Neural cell (in vitro differentiated cells): ENCODE measurements at regions not wholly inside any gene's neighbourhood (a gene's known extent, or its start where the extent isn't known, plus 50 kb on each side); places are given as distances from the start of the nearest gene placed in this dataset.

Experiments
- EZH2 ChIP-seq: fragments of 200-600, 300-800 bp; shearing (Covaris generic), sonication (generic); IDR thresholded peaks from 2 replicates; pipeline ENCODE4 v1.6.1; 2014; ENCODE audit warnings: antibody characterized with exemption, low read length, borderline replicate concordance, mild to moderate bottlenecking; ENCODE audit not compliant: insufficient read depth, poor library complexity, severe bottlenecking
- POLR2AphosphoS5 ChIP-seq: IDR thresholded peaks from 2 replicates; pipeline ENCODE4 v1.6.1; 2012
- TF ChIP-seq, protein P1 (sequence below): IDR thresholded peaks from 2 replicates; pipeline ENCODE4 v1.6.1; 2012; ENCODE audit warnings: borderline replicate concordance
- TF ChIP-seq, protein P2 (sequence below): fragments of 450-650 bp; IDR thresholded peaks from 2 replicates; pipeline ENCODE4 v1.5.1; 2014; ENCODE audit warnings: antibody characterized with exemption, mild to moderate bottlenecking, moderate library complexity; ENCODE audit not compliant: poor library complexity, severe bottlenecking

DNA sequence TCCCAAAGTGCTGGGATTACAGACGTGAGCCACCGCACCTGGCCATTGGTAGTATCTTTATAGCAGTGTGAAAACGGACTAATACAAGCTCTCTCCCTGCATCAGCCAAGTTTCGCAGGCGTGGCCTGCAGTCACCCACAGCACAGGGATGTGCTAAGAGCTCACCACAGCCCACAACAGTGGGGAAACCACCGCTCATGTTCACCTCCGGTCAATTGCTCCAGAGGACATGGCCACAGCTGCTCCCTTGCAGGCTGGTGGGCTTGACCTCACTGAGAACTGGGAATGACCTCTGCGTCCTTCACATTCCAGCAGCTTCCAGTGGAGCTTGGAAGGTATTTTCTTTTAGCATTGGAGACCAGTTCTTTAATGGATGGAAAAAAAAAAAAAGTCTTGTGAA is 156.4 kb downstream of the KCTD15 start:
- TF ChIP-seq EZH2 (no peak), POLR2AphosphoS5 (no peak)
- TF ChIP-seq, protein P1, sequence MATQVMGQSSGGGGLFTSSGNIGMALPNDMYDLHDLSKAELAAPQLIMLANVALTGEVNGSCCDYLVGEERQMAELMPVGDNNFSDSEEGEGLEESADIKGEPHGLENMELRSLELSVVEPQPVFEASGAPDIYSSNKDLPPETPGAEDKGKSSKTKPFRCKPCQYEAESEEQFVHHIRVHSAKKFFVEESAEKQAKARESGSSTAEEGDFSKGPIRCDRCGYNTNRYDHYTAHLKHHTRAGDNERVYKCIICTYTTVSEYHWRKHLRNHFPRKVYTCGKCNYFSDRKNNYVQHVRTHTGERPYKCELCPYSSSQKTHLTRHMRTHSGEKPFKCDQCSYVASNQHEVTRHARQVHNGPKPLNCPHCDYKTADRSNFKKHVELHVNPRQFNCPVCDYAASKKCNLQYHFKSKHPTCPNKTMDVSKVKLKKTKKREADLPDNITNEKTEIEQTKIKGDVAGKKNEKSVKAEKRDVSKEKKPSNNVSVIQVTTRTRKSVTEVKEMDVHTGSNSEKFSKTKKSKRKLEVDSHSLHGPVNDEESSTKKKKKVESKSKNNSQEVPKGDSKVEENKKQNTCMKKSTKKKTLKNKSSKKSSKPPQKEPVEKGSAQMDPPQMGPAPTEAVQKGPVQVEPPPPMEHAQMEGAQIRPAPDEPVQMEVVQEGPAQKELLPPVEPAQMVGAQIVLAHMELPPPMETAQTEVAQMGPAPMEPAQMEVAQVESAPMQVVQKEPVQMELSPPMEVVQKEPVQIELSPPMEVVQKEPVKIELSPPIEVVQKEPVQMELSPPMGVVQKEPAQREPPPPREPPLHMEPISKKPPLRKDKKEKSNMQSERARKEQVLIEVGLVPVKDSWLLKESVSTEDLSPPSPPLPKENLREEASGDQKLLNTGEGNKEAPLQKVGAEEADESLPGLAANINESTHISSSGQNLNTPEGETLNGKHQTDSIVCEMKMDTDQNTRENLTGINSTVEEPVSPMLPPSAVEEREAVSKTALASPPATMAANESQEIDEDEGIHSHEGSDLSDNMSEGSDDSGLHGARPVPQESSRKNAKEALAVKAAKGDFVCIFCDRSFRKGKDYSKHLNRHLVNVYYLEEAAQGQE: no peak
- TF ChIP-seq, protein P2, sequence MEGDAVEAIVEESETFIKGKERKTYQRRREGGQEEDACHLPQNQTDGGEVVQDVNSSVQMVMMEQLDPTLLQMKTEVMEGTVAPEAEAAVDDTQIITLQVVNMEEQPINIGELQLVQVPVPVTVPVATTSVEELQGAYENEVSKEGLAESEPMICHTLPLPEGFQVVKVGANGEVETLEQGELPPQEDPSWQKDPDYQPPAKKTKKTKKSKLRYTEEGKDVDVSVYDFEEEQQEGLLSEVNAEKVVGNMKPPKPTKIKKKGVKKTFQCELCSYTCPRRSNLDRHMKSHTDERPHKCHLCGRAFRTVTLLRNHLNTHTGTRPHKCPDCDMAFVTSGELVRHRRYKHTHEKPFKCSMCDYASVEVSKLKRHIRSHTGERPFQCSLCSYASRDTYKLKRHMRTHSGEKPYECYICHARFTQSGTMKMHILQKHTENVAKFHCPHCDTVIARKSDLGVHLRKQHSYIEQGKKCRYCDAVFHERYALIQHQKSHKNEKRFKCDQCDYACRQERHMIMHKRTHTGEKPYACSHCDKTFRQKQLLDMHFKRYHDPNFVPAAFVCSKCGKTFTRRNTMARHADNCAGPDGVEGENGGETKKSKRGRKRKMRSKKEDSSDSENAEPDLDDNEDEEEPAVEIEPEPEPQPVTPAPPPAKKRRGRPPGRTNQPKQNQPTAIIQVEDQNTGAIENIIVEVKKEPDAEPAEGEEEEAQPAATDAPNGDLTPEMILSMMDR: no peak
